GM20000 (cell line): ENCODE measurements at regions not wholly inside any gene's neighbourhood (a gene's known extent, or its start where the extent isn't known, plus 50 kb on each side); places are given as distances from the start of the nearest gene placed in this dataset.

Source experiments
- DNase-seq: peaks from one replicate; pipeline ENCODE4 v3.0.0; 2012; ENCODE audit warnings: low spot score
- TF ChIP-seq, protein P1 (sequence below): IDR thresholded peaks from 2 replicates; pipeline ENCODE4 v1.5.1; 2012; ENCODE audit warnings: mild to moderate bottlenecking, control low read depth; ENCODE audit errors: extremely low read depth, missing control alignments

DNA sequence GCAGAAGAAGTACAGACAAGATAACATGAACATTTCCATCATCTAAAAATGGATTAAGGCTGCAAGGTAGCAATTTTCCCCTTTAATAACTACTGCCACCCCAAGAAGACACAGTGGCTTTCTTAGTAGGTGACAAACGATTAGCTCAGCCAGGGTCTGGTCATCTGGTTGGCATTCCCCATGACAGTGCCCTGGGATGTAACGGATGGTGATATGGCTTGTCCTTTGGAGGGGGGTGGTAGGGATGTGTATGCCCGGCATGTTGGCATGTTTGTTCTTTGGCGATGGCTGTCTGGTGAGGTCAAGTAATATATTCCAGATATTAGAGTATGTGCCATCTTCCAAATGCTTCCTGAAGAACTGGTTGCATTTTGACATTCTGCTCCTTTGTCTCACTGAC, 135.6 kb upstream of the ZNF536 start:
- TF ChIP-seq, protein P1, sequence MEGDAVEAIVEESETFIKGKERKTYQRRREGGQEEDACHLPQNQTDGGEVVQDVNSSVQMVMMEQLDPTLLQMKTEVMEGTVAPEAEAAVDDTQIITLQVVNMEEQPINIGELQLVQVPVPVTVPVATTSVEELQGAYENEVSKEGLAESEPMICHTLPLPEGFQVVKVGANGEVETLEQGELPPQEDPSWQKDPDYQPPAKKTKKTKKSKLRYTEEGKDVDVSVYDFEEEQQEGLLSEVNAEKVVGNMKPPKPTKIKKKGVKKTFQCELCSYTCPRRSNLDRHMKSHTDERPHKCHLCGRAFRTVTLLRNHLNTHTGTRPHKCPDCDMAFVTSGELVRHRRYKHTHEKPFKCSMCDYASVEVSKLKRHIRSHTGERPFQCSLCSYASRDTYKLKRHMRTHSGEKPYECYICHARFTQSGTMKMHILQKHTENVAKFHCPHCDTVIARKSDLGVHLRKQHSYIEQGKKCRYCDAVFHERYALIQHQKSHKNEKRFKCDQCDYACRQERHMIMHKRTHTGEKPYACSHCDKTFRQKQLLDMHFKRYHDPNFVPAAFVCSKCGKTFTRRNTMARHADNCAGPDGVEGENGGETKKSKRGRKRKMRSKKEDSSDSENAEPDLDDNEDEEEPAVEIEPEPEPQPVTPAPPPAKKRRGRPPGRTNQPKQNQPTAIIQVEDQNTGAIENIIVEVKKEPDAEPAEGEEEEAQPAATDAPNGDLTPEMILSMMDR: no peak
- DNase-seq: no peak

DNA sequence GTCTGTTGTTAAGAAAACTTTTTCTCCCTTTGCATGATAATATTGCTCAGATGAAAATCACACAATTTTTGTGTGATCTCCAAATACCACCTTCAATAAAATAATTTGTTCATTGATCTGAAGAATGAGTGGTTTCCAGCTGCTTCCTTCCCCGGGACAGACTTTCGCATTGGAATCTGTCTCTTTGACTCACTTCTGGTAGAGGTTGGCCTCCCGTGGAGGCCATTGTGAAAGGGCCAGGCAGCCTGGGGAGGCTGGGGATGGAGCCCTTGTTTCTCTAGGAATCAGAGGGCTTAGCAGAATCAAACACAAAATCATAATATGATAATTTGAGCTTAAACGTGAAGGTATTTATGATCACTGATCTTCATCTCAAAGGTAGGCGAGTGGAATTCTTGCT, 135.0 kb upstream of the ZNF536 start:
- no peak for DNase-seq
- TF ChIP-seq, protein P1: no peak

DNA sequence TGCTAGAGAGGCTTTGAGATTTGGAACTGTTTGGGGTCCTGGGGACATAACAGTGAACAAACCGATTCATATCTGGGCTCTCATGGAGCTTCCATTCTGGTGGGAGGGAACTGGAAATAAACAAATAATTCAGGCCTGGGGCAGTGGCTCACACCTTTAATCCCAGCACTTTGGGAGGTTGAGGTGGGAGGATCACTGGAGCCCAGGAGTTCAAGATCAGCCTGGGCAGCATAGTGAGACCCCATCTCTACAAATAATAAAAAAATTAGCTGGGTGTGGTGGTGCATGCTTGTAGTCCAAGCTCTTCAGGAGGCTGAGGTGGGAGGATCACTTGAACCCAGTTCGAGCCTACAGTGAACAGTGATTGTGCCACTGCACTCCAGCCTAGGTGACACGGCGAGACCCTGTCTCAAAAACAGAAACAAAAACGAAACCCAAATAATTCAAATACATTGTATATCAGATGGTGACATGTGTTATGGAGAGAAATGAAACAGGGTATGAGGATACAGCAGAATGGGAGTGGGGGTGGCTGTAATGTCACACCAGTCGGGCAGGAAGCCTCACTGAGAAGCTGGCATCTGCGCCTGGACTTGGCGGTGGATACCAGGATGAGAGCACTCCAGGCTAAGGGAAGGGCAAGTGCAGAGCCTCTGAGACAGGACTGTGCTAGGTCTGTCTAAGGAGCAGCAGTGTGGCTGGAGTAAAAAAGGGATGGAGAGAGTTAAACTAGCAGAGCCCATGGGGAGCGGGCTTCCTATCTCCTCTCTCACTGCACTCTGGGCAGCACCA, 131.1 kb upstream of the ZNF536 start:
- TF ChIP-seq, protein P1: no peak
- DNase-seq: no peak

DNA sequence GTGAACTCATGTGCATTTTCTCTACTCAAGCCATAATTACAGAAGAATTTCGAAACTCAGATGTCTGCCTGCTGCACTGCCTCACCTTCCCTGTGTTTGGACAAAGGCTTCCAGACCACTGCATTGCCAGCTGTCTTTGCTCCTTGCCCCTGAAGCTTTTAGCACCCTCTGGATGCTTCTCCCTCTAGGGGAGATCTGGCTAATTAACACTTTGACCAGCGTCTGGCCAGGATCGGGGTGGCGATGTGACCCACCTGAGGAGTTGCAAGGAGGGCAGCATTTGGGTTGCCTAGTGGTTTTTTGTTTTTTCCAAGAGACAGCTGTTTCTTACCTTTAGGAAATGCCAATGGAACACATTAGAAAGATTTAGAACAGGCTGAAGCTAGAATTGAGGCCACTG, 127.7 kb upstream of the ZNF536 start:
- no peak for DNase-seq
- TF ChIP-seq, protein P1: no peak

DNA sequence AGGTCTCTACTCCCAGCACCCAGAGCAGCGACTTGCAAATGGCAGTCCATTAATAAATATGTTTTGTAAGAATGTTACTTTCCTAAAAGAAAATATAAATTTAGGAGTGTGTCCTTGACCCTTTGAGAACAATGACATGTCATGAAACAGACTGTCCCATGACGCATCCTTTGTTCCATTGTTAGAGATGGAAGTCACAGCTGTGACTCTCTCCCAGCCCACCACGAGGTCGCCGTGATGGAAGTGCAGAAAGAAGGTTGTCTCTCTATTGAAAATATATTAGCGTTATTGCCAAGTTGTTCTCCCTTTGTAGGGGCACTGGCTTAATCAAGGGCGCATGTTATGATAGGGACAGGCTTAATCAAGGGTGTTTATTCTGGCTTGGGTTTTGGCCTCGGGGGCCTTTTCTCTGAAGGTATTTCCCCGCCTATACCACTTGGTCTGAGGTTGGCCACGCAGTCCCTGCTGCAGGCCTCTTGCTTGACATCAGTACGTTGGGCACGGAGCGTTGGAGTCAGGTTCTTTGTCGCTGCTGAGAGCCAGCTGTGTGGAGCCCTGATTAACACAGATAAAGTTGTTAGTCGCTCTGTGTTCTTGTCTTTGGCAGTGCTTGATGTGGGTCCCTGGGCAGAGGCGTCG, 126.7 kb upstream of the ZNF536 start:
- no peak for DNase-seq
- TF ChIP-seq, protein P1: no peak

DNA sequence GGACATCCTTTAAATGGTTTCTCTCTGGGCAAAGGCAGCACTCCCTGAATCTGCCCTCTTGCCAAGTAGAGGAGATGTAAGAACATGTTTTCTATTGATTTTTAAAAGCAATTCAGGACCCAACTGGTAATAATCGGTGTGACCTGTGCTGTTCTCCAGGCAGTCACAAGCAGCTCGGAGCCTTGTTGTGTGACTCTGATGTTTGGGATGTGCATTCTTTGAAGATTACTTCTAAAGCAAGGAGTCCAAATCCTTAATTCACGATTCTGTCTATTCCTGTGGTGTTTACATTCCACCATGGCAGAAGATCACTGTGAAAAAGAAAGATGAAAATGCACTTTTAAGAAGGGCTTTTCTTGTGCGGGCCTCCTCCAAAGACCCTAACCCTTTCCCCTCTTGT, 122.3 kb upstream of the ZNF536 start:
- TF ChIP-seq, protein P1: no peak
- no peak for DNase-seq

DNA sequence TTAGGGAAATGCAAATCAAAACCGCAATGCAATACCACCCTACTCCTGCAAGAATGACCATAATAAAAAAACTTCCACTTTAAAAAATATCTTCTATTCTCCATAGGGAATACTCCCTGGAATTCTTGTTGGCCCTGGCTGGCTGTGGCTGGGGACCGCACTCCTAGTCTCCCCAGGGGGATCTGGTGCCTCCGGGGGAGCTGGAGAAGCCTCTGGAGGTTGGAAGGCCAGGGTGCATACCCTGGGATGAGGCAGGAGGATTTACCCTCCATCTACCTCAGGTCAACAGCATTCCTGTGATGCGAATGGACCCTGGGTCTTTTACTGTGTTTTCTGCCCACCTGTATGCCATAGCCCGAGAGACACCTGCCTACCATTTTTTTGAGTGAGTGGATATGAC, 120.0 kb upstream of the ZNF536 start:
- DNase-seq: no peak
- TF ChIP-seq, protein P1: no peak
